MM.1S (cell line): ENCODE measurements at regions not wholly inside any gene's neighbourhood (a gene's known extent, or its start where the extent isn't known, plus 50 kb on each side); places are given as distances from the start of the nearest gene placed in this dataset.

Experiments
- DNase-seq: peaks from one replicate; pipeline ENCODE4 v3.0.0-alpha.2; 2015
- H2AFZ ChIP-seq: fragments of 300-600 bp; sonication (generic); 2 replicates; pipeline ENCODE4 v1.6.0; 2016; ENCODE audit warnings: antibody characterized with exemption, low read length
- H3F3A ChIP-seq: fragments of 300-600 bp; sonication (generic); 2 replicates; pipeline ENCODE4 v1.6.1; 2016; ENCODE audit warnings: mild to moderate bottlenecking, antibody characterized with exemption, low read length, moderate library complexity, mixed read lengths; ENCODE audit not compliant: insufficient read depth
- H3K27ac ChIP-seq: fragments of 300-600 bp; sonication (generic); 2 replicates; pipeline ENCODE4 v1.5.1; 2016; ENCODE audit warnings: mild to moderate bottlenecking, low read length
- H3K27me3 ChIP-seq: fragments of 300-600 bp; sonication (generic); replicated peaks from 2 replicates; pipeline ENCODE4 v1.6.0; 2016; ENCODE audit warnings: low read length; ENCODE audit not compliant: insufficient read depth
- H3K36me3 ChIP-seq: fragments of 300-600 bp; sonication (generic); replicated peaks from 2 replicates; pipeline ENCODE4 v1.6.1; 2016; ENCODE audit warnings: mild to moderate bottlenecking, low read length, mixed read lengths; ENCODE audit not compliant: insufficient read depth
- H3K4me1 ChIP-seq: fragments of 300-600 bp; sonication (generic); 2 replicates; pipeline ENCODE4 v1.6.1; 2016; ENCODE audit warnings: low read length, mixed read lengths
- H3K4me2 ChIP-seq: fragments of 300-600 bp; sonication (generic); 2 replicates; pipeline ENCODE4 v1.6.0; 2016; ENCODE audit warnings: low read depth, low read length
- H3K4me3 ChIP-seq: fragments of 300-600 bp; sonication (generic); 2 replicates; pipeline ENCODE4 v1.5.1; 2016; ENCODE audit warnings: low read length, mixed read lengths
- H3K79me2 ChIP-seq: fragments of 300-600 bp; sonication (generic); 2 replicates; pipeline ENCODE4 v1.6.1; 2016; ENCODE audit warnings: mixed run types, low read length, mixed read lengths
- H3K9ac ChIP-seq: fragments of 300-600 bp; sonication (generic); 2 replicates; pipeline ENCODE4 v1.6.1; 2016; ENCODE audit warnings: low read length, mixed read lengths
- H3K9me2 ChIP-seq: fragments of 300-600 bp; sonication (generic); replicated peaks from 2 replicates; pipeline ENCODE4 v1.6.1; 2016; ENCODE audit warnings: mild to moderate bottlenecking, low read length, mixed read lengths; ENCODE audit not compliant: insufficient read depth
- H3K9me3 ChIP-seq: fragments of 300-600 bp; sonication (generic); replicated peaks from 2 replicates; pipeline ENCODE4 v1.6.1; 2016; ENCODE audit warnings: mild to moderate bottlenecking, low read length, mixed read lengths; ENCODE audit not compliant: insufficient read depth
- H4K20me1 ChIP-seq: fragments of 300-600 bp; sonication (generic); 2 replicates; pipeline ENCODE4 v1.6.1; 2016; ENCODE audit warnings: mild to moderate bottlenecking, low read length, moderate library complexity, mixed read lengths; ENCODE audit not compliant: insufficient read depth
- CTCF ChIP-seq: fragments of 300-600 bp; sonication (generic); IDR thresholded peaks from 2 replicates; pipeline ENCODE4 v1.5.1; 2016; ENCODE audit warnings: antibody characterized with exemption, low read length, mixed read lengths
- EZH2 ChIP-seq: fragments of 300-600 bp; sonication (generic); optimal IDR thresholded peaks from 2 replicates; pipeline ENCODE3; 2017; ENCODE audit warnings: low read depth, mild to moderate bottlenecking, antibody characterized with exemption, low read length, mixed read lengths
- EZH2phosphoT487 ChIP-seq: fragments of 300-600 bp; sonication (generic); IDR thresholded peaks from 2 replicates; pipeline ENCODE4 v1.6.1; 2018; ENCODE audit warnings: antibody characterized with exemption, low read length

- H3K4me1 ChIP-seq = no peaks in the 10 kb centered on the region
- H3F3A ChIP-seq = no peaks in the 10 kb centered on the region
- H3K9ac ChIP-seq = no peak overlapping the region
- no peaks in the 10 kb centered on the region for H3K9me3 ChIP-seq
- DNase-seq = no peak
- H3K27ac ChIP-seq = no peak overlapping the region
- H3K79me2 ChIP-seq = no peaks in the 10 kb centered on the region
- no peak overlapping the region for H3K4me3 ChIP-seq
- H3K27me3 ChIP-seq = no peaks in the 10 kb centered on the region
- H4K20me1 ChIP-seq = no peaks in the 10 kb centered on the region
- TF ChIP-seq EZH2 = no peak
- H3K9me2 ChIP-seq = no peaks in the 10 kb centered on the region
- no peaks in the 10 kb centered on the region for H3K36me3 ChIP-seq
- no peak overlapping the region for H2AFZ ChIP-seq
- no peak overlapping the region for H3K4me2 ChIP-seq
Measured at GRCh38 chr1:157418231-157418630, 134.1 kb downstream of the FCRL5 start.

DNA sequence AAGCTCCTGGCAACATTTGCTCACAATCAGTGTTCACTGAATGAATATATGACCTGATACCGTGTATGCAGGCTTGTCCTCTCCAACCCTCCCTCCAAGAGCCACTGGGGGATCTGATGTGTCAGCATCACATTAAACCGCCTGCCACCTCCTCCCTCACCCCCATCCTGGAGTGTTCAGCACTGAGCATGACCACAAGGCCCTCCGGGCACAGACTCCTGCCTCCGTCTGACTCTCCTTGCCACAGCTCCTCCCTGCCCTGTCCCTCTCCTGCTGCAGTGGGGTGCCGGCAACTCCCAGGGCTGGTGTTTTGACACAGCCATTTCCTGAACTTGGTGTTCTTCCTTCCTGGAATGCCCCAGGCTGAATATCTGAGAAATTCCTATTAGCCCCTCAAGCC is 136.7 kb downstream of the FCRL5 start:
- H3K27me3 ChIP-seq = no peaks in the 10 kb centered on the region
- no peaks in the 10 kb centered on the region for H3K36me3 ChIP-seq
- no peaks in the 10 kb centered on the region for H3K4me1 ChIP-seq
- no peak for DNase-seq
- no peaks in the 10 kb centered on the region for H3K9me2 ChIP-seq
- no peak overlapping the region for H3K9ac ChIP-seq
- H2AFZ ChIP-seq = no peak overlapping the region
- H3K79me2 ChIP-seq = no peaks in the 10 kb centered on the region
- H3K9me3 ChIP-seq = no peaks in the 10 kb centered on the region
- H3K27ac ChIP-seq = no peak overlapping the region
- H3K4me2 ChIP-seq = no peak overlapping the region
- H4K20me1 ChIP-seq = no peaks in the 10 kb centered on the region
- no peaks in the 10 kb centered on the region for H3F3A ChIP-seq
- no peak overlapping the region for H3K4me3 ChIP-seq
- no peak for TF ChIP-seq EZH2phosphoT487
- TF ChIP-seq EZH2 = no peak
- no peak for TF ChIP-seq CTCF

GRCh38 chr1:157412308-157412707 is 140.0 kb downstream of the FCRL5 start:
- Histone ChIP-seq H3K36me3 (no peaks in the 10 kb centered on the region), H3K27ac (no peak overlapping the region), H3K4me2 (no peak overlapping the region), H3K9me2 (no peaks in the 10 kb centered on the region), H3K9ac (no peak overlapping the region), H2AFZ (no peak overlapping the region), H3K4me3 (no peak overlapping the region), H3K27me3 (no peaks in the 10 kb centered on the region), H3K79me2 (no peaks in the 10 kb centered on the region), H3K4me1 (no peaks in the 10 kb centered on the region), H4K20me1 (no peaks in the 10 kb centered on the region), H3F3A (no peaks in the 10 kb centered on the region), H3K9me3 (no peaks in the 10 kb centered on the region)
- TF ChIP-seq EZH2phosphoT487 (no peak), CTCF (no peak), EZH2 (no peak)
- DNase-seq = no peak

GRCh38 chr1:157411769-157412168 is 140.5 kb downstream of the FCRL5 start:
- Histone ChIP-seq H3K4me1 (no peaks in the 10 kb centered on the region), H3K36me3 (no peaks in the 10 kb centered on the region), H3K4me2 (no peak overlapping the region), H4K20me1 (no peaks in the 10 kb centered on the region), H3K4me3 (no peak overlapping the region), H3K27me3 (no peaks in the 10 kb centered on the region), H3K9ac (no peak overlapping the region), H3K9me2 (no peaks in the 10 kb centered on the region), H3K79me2 (no peaks in the 10 kb centered on the region), H3K27ac (no peak overlapping the region), H2AFZ (no peak overlapping the region), H3F3A (no peaks in the 10 kb centered on the region), H3K9me3 (no peaks in the 10 kb centered on the region)
- DNase-seq = no peak
- TF ChIP-seq EZH2phosphoT487 (no peak), EZH2 (no peak), CTCF (no peak)
